Thyroid gland (tissue), 4 donors: ENCODE measurements at regions not wholly inside any gene's neighbourhood (a gene's known extent, or its start where the extent isn't known, plus 50 kb on each side); places are given as distances from the start of the nearest gene placed in this dataset.

Experiments used
- CTCF ChIP-seq, 6 experiments: fragments of 200-600 bp in 3 of 6; fragments of 450-650 bp in 3 of 6; sonication (generic) in 3 of 6; IDR thresholded peaks; one replicate each; pipeline ENCODE4 v1.5.1; 2016 to 2019; ENCODE audit warnings: antibody characterized with exemption in 6 of 6, mild to moderate bottlenecking in 2 of 6, inconsistent platforms in 1 of 6, moderate library complexity in 1 of 6
- POLR2A ChIP-seq, 2 donors: fragments of 450-650 bp; IDR thresholded peaks; one replicate each; pipeline ENCODE4 v1.6.1; 2017; ENCODE audit warnings: antibody characterized with exemption in 2 of 2, mild to moderate bottlenecking in 2 of 2, moderate library complexity in 1 of 2

- no peak for TF ChIP-seq CTCF (IDR thresholded peaks at IDR 0.05)
- TF ChIP-seq POLR2A (IDR thresholded peaks at IDR 0.05), result no peak
These were observed 191.1 kb upstream of the TSC22D2 start for GRCh38 chr3:150216866-150217600.
